ENCODE measurements at regions not wholly inside any gene's neighbourhood (a gene's known extent, or its start where the extent isn't known, plus 50 kb on each side); places are given as distances from the start of the nearest gene placed in this dataset.

DNA sequence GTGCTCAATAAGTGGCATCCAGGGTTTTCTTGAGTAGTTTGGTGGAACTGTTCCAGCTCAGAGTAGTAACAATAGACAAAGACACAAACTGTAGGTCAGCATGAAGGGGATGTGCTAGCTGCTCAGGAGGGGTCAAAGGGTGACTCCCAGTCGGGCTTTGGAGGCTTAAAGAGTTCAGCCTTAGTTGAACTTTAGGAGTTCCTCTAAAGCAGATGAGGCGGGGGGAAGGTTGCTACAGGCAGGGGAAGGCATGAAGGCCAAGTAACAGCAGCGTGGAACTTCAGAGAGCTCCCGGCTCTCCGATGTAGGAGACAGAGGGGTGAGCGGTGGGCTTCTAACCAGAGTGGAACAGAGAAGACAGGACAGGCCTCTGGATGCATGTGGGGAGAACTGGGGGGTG is 115.5 kb upstream of the CD93 start:
- no peak for DNase-seq

DNA sequence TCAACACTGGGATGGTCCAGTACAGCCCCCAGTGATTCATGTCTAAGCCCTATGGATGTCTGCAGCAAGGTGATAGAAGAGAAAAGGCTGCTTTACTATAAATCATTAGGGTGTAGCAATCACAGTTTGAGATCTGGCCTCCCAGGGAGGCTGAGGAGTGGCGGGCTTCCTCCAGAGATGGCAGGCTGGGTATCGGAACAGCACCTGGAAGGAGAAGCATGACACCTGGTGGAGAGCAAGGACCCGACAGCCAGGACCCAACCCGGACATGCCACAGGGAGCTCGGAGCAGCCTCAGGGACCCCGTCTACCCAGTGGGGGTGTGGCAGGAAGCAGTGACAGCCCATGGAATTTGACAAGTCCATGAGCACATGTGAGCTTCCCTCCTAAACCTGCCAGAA is 114.8 kb upstream of the CD93 start:
- DNase-seq = no peak

DNA sequence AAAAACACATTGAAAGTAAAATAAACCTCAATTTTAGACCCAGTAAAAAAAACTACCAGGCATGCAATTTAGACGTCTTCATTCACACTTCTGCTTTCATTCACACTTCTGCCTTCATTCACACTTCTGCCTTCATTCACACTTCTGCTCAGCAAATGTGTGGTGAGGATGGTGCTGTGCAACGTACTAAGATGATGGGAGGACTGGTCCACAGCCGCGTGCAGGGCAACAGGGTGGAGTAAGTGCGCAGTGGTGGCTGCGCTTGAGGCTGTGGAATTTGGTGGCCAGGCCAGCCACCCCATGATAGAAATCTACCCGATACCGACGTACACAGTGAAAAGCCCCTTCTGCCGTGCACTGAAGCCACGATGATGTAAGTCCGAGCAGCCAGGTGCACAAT is 114.3 kb upstream of the CD93 start:
- no peak for DNase-seq

DNA sequence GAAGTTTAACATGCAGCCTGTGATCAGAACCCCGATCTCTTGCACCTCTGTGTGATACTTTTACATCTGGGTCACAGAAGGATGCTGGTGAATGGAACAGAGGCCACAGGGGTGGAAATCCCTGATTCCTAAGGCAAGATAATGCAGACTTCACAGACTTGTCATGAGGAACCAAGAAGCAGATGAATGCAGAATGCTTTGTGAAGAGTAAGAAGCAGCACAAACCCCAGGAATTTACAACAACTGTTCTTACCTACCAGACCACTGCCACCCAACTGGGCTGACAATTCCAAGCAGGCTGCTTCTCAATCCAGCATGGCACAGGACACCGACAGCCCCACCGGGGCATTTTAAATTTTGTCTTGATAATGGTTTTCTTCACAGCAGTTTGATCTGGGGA is 113.2 kb upstream of the CD93 start:
- no peak for DNase-seq

DNA sequence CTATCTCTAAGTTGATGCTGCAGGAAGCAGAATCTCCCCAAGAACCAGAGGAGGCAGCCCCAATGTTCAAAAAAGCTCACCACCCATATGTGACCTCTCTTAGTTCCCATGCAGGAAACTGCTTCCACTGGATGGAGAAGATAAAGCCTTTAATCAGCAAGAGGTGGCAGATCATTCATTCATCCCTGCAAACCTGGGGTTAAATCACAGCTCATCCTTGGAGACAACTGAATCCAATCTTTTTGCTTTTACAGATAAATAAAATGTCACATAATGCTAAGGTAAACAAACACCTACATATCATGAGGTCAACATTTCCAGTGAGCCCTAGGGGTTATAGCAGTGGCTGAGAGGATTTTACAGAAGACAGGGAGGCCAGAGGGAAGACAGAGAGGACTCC is 112.7 kb upstream of the CD93 start:
- no peak for DNase-seq

DNA sequence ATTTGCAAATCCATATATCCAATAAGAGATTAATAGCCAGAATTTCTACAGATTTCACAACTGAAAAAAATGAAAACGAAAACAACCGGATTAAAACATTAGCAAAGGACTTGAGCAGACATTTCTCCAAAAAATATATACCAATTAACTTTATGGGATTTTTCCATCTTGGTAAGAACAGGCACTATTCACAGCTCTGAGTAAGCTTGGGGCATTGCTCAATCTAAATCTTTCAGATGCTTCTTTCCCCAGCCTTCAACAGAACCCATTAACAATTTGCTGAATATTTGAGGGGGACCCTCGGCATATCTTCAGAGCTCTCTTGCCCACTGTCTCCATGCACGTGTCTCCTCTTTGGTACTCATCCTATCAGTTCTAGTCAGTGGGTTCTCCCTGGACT is 111.7 kb upstream of the CD93 start:
- no peak for DNase-seq

DNA sequence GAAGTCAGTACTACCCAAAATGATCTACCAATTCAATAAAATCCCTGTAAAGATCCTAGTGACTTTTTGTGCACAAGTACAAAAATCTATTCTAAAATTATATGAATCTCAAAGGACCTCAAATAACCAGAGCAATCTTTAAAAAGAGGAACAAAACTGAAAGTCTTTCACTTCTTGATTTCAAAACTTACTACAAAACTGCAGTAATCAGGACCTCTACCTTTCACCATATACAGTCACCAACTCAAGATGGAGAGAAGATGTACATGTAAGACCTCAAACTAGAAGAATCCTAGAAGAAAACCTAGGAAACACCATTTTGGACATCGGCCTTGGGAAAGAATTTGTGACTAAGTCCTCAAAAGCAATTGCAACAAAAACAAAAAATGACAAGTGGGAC is 109.5 kb upstream of the CD93 start:
- no peak for DNase-seq

DNA sequence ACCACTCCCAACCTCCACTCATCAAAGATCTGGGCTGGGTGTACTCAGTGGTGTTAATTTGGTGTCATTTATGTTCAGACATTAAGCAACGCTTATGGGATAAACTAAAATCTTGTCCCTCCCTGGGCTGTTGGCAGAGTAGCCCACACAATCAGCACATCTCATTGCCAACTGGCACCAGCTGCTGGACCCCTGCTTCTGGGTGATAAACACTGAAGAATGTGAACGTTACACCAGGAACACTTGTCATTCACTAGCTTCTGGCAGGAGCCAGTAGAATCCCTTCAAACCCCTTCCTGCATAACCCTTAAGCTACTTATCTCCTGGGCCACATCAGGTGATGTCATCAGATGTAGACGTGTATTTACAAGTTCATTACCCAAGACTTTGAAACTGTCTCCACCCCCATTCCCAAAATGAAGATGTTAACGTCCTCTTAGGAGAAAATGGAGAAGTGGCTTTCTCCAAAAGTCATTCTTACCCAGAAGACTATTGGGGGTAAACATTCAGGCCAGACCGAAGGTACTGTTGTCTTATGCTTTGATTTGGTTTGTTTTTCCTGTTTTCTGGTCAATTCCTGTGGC is 107.8 kb upstream of the CD93 start:
- no peak for DNase-seq

DNA sequence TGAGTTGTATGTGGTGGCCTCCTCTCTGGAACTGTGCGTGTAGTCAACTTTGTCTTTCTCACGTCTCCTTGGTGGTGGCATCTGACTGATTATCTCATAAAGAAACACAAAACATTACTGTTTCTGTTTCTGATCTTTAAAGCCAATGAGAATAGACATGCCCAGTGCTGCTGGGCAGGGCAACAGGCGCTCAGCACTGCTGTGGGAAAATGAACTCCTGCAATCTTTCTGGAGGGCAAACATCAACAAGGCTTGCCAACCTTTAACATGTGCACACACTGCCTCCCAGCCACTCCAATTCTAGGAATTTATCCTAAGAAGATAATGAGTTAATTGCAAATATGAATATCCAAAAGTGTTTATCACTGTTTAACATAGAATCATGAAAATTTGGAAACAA is 106.3 kb upstream of the CD93 start:
- no peak for DNase-seq

DNA sequence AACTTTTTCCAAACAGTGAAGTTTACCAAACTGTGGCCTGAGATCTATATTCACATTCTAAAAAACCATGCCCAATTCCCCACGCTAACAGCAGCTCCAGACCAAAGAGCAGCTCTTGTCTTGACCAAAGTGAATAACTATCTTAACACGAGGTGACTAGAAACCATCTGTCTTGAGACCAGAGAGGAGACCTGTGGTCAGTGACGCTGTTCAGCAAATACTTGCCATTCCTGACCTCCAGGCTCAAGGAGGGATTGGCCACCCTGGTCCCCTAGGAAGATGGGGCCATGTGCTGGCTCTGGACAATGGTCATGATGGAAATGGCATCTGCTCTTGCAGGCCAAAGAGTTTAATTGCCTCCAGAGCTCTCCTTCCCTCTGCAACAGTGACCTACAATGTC is 104.4 kb upstream of the CD93 start:
- DNase-seq = no peak

DNA sequence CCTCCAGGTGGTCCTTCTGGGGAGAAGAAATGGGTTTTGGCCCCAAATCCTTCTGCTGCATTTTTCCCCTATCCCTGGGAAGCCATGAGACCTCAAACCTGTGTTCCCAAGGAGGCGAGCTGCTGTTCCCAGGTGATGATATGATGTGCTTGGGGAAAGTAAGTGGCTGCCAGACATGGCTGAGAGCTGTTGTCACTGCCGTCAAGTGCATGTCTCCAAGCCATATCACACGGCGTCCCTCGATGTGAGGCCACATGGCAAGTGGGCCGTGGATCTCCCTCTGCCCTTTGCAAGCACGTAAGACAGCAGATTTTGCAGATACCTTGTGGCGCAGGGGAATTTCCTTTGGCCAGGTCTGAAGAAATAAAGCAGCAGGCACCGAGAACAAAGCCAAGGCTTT is 103.7 kb upstream of the CD93 start:
- no peak for DNase-seq

DNA sequence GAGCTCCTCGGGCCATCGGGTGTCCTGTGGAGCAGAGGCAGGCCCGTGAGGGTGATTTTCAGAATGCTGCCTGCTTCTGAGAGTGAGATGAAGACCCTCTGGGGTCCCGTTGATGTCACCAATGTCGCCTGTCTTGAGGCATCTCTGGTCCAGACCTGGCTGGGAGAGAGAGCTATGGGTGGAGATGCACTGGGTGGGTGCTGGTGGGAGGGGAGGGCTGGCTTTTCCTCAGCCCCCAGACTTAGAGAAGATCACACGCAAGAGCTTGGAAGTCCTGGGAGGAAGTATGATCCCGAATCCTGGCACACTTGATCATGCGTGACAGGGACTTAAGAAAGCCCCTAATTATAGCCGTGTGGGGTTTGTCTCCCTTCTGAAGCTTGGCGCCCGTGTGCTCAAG is 103.2 kb upstream of the CD93 start:
- DNase-seq = no peak

DNA sequence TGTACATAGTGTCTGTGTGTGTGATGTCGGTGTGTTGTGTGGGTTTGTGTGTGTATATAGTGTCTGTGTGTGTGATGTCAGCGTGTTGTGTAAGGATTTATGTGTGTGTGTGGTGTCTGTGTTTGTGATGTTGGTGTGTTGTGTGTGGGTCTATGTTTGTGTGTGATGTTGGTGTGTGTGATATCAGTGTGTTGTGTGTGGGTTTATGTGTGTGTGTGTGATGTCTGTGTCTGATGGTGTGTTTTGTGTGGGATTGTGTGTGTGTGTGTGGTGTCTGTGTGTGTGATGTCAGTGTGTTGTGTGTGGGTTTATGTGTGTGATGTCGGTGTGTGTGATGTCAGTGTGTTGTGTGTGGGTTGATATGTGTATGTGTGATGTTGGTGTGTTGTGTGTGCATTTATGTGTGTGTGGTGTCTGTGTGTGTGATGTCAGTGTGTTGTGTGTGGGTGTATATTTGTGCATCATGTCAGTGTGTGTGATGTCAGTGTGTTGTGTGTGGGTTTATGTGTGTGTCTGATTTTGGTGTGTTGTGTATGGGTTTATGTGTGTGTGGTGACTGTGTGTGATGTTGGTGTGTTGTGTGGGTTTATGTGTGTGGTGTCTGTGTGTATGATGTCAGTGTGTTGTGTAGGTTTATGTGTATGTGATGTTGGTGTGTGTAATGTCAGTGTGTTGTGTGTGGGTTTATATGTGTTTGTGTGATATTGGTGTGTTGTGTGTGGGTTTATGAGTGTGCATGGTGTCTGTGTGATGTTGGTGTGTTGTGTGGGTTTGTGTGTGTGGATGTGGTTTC is 102.4 kb upstream of the CD93 start:
- DNase-seq = no peak

DNA sequence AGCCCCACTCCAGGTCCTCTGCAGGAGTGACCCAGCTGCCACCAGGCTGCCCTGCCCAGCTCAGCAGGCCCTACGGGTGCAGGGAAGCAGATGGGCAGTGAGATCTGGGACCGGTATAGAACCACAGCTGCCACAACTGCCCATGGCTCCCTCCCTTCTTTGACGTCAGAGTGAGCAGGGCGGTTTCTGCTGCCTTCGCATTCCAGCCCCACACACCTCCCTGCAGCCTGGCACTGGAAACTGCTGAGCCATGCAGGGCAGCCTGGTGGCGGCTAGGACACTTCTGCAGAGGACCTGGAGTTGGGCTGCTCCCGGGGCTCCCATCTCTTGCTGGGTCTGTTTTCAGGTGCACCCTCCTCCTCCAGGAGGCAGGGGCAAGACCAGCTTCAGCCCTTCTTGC is 101.6 kb upstream of the CD93 start:
- no peak for DNase-seq

DNA sequence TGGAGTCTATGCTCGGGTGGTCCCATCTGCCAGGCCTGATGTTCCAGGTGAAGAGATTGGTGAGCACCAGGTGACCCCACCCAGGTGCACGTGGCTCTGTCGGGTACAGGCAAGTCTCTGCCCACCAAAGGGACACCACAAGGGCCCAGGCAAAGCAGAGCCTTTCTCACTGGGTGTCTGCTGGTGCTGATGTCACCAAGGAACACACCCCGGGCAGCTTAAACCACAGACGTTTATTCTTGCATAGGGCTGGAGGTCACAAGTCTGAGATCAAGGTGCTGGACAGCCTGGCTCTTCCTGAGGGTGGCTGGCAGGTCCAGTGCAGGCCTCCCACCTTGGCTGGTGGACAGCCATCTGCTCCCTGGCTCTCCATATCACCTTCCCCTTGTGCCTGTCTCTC is 100.7 kb upstream of the CD93 start:
- no peak for DNase-seq

DNA sequence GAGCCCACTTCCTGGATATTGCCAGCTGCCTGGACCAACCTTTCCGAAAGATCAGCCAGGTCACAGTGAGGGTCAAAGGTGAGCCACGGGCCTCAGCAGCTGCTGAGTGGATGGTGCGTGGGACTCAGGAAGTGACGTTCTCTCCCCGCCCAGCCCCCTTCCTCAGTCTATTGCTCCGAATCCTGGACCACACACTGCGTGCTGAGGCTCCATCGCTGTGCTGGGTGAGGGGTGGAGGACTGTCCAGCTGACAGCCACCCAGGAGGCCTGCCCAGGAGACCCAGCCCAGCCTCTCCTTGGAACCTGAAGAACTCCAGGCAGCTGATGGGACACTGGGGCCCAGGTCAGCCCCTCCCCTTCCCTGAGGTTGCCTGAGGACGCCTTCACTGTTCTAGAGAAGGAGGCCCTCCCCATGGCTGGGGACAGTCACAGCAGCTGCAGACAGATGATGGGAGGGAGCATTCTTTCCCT is 94.4 kb upstream of the CD93 start:
- DNase-seq = no peak

DNA sequence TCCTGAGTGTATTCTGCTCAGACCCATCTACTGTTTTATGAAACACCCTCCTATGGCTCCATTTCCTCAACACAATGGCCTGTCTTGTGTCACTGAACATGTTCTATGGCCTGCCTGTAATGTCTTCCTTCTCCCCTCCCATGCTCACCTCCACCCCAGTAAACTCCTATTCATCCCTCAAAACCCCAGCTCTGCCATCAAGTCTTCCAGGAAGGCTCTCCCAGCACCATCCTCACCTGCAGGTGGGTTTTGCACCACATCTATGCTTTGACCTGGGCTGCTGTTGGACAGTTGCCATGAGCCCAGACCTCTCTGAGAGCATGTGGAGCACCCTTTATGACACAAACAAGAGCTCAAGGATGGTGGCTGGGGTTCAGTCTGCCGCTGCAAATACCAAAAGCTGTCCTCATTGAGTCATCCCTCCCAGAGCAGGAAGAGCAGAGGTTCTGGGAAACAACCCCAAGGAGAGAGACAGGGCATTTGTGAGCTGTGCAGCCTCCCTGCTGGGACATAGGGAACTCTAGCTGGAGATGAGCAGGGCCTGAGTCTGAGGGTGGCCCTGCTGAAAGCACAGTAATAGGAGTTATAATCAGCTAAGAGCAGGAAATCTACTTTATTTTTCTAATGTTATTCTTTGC is 93.8 kb upstream of the CD93 start:
- no peak for DNase-seq

DNA sequence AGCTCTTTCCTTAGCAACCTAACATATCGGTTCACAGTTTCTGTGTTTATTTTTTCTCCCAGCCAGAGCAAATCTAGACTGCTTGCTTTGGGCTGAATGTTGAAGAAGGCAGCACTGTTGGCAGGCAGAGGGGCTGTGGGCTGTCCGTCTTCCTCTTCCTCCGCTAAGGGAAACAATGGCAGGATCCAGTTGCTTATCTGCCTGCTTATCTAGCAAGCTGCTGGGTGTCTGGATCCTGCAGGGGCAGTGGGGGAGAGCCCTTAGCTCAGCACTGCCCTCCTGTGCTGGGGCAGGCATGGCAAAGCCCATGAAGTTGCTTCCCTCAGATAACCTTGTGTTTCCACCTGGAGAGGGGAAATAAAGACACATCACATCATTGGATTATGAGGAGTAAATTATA is 92.7 kb upstream of the CD93 start:
- no peak for DNase-seq

DNA sequence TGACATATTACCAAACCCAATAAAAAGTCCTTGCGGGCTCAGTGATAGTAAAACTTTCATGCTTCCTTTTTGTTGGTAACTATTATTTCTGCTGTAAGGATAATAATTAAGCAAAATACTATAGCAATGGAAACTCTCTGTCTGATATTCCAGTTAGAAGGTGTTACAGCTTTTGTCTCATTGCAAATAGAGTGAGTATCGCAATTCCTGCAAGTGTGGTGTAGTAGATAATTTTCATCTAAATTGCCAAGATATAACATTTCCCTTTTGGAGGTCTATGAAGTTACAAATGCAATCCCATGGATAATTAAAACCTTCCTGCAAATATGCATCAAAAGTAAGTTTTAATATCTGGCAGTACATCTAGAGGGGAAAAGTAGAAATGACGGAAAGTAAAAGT is 88.7 kb upstream of the CD93 start:
- DNase-seq = no peak

DNA sequence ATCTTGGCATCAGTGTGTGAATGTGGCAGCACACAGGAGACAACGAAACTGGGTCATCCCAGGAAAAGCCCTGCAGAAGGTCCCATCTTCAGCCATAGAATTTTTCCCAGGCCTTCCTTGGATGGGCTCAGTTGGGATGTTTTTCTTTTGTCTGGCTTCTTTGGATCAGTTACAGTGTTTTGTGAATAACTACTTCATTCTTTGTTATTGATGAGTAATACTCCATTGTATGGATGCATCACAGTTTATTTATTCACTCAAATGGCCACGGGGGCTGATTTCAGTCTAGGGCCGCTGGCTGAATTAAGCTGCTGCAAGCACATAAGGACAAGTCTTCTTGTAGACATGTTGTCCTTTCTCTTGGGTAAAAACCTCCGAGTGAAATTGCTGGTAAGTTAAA is 81.3 kb upstream of the CD93 start:
- no peak for DNase-seq

DNA sequence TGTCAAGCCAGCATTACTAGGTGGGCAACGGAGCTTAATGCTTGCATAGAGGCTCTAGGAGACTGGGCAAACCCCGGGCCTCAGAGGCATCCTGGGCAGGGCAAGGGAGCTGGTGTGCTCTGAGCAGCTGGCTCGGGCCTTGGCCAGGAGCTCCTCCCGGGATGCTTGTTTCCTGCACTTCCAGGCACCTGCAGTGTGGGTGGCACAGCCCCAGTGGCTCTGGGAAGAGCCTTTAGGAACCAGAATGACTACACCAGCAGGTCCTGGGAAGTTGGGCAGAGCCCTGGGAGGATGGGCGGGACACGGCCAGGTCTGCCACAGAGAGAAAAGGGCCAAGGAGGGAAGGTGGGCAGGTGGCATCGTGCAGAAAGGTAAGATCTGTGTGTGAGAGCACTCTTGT is 80.4 kb upstream of the CD93 start:
- no peak for DNase-seq

DNA sequence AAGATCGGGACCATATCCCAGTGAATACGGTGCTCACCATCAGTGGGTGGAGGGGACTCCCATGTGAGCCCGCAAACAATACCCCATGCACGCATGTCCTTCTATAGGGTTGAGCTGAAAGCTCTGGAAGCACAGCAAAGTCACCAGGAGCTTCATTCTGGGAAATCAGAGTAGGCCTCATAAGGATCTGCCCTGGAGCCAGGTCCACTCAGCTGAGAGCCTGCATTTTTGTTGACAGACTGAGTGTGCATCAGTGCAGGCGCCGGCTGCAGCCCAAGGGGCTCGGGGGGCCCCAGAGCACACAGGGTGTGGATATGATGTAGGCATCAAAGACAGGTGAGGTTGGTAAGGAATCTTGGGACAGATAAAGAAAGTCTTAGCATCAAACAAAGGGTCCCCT is 79.8 kb upstream of the CD93 start:
- no peak for DNase-seq

DNA sequence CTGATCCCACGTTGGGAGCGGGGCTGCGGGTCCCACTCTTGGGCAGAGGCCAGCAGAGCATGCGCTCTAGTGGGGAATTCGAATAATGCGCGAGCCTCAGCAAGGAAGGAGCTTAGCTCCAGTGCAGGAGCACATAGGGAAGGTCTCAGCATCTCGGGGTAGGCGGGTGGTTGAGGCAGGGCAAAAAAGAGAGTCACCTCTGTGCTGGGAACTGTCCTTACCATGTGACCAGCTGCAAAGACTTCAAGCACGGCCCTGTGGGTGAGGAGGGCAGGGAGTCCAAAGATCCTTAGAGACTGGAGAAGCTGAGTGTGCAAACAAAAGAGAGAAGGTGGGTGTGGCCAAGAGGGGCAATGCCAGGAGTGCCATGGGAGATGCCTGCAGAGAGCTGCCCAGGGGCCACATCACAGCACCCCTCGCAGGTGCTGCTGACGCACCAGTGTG is 79.2 kb upstream of the CD93 start:
- DNase-seq = no peak

DNA sequence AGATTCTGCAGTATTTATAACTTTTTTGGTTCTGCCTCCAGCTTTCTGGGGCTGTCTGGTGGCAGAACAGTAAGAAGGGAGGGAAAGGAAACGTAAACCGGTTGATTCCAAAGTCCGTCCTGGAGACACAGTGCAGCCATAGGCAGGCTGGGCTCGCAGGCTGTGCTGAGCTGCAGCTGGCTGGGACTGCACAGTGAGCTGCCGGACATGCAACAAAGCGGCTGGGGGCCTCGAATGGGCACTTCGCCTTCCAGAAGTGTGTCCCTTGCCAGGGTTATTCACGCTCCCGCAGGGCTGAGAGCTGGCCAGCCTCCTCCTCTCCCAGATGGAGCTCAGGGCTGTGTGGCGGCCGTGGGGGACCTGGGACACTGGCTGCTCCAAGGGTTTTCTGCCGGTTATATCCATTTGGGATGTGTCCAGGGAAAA is 78.1 kb upstream of the CD93 start:
- no peak for DNase-seq

Data from T-helper 9 cell (primary cell).